ENCODE measurements at regions not wholly inside any gene's neighbourhood (a gene's known extent, or its start where the extent isn't known, plus 50 kb on each side); places are given as distances from the start of the nearest gene placed in this dataset.

GRCh38 chr13:34056733-34057258, 238.8 kb downstream of the RFC3 start:
- Histone ChIP-seq H3K4me1 (ENCODE audit: control insufficient read depth, insufficient read depth, low read length) (no peaks in the 10 kb centered on the region), H3K36me3 (ENCODE audit: control insufficient read depth, insufficient read depth, low read length) (no peaks in the 10 kb centered on the region), H3K9ac (ENCODE audit: low read depth, low read length) (no peak overlapping the region), H3K4me3 (ENCODE audit: low read depth, low read length) (no peak overlapping the region), H3K9me3 (ENCODE audit: control insufficient read depth, insufficient read depth, low read length) (no peaks in the 10 kb centered on the region), H3K27me3 (ENCODE audit: control insufficient read depth, insufficient read depth, low read length) (no peaks in the 10 kb centered on the region)

GRCh38 chr13:34064456-34065205, 246.7 kb downstream of the RFC3 start:
- H3K36me3 ChIP-seq (ENCODE audit: control insufficient read depth, insufficient read depth, low read length) = no peaks in the 10 kb centered on the region
- H3K4me1 ChIP-seq (ENCODE audit: control insufficient read depth, insufficient read depth, low read length) = no peaks in the 10 kb centered on the region
- no peak overlapping the region for H3K9ac ChIP-seq (ENCODE audit: low read depth, low read length)
- H3K27me3 ChIP-seq (ENCODE audit: control insufficient read depth, insufficient read depth, low read length) = no peaks in the 10 kb centered on the region
- H3K9me3 ChIP-seq (ENCODE audit: control insufficient read depth, insufficient read depth, low read length) = no peaks in the 10 kb centered on the region
- no peak overlapping the region for H3K4me3 ChIP-seq (ENCODE audit: low read depth, low read length)

- no peaks in the 10 kb centered on the region for H3K9me3 ChIP-seq (ENCODE audit: control insufficient read depth, insufficient read depth, low read length)
- H3K4me1 ChIP-seq (ENCODE audit: control insufficient read depth, insufficient read depth, low read length) = no peaks in the 10 kb centered on the region
- no peak overlapping the region for H3K9ac ChIP-seq (ENCODE audit: low read depth, low read length)
- H3K36me3 ChIP-seq (ENCODE audit: control insufficient read depth, insufficient read depth, low read length) = no peaks in the 10 kb centered on the region
- no peaks in the 10 kb centered on the region for H3K27me3 ChIP-seq (ENCODE audit: control insufficient read depth, insufficient read depth, low read length)
- H3K4me3 ChIP-seq (ENCODE audit: low read depth, low read length) = no peak overlapping the region
Measured at GRCh38 chr13:34065928-34066327, 248.0 kb downstream of the RFC3 start.

GRCh38 chr13:34066344-34066743, 248.4 kb downstream of the RFC3 start:
- H3K9ac ChIP-seq (ENCODE audit: low read depth, low read length) = no peak overlapping the region

GRCh38 chr13:34070006-34070405, 252.1 kb downstream of the RFC3 start:
- H3K4me1 ChIP-seq (ENCODE audit: control insufficient read depth, insufficient read depth, low read length) = no peaks in the 10 kb centered on the region
- no peaks in the 10 kb centered on the region for H3K36me3 ChIP-seq (ENCODE audit: control insufficient read depth, insufficient read depth, low read length)
- H3K9me3 ChIP-seq (ENCODE audit: control insufficient read depth, insufficient read depth, low read length) = no peaks in the 10 kb centered on the region
- no peaks in the 10 kb centered on the region for H3K27me3 ChIP-seq (ENCODE audit: control insufficient read depth, insufficient read depth, low read length)
- no peak overlapping the region for H3K4me3 ChIP-seq (ENCODE audit: low read depth, low read length)
- no peak overlapping the region for H3K9ac ChIP-seq (ENCODE audit: low read depth, low read length)

More at GRCh38 chr13:34066344-34066743, 248.4 kb downstream of the RFC3 start:
- H3K27me3 ChIP-seq (ENCODE audit: control insufficient read depth, insufficient read depth, low read length) = no peaks in the 10 kb centered on the region
- H3K9me3 ChIP-seq (ENCODE audit: control insufficient read depth, insufficient read depth, low read length) = no peaks in the 10 kb centered on the region
- H3K36me3 ChIP-seq (ENCODE audit: control insufficient read depth, insufficient read depth, low read length) = no peaks in the 10 kb centered on the region
- no peaks in the 10 kb centered on the region for H3K4me1 ChIP-seq (ENCODE audit: control insufficient read depth, insufficient read depth, low read length)
- no peak overlapping the region for H3K4me3 ChIP-seq (ENCODE audit: low read depth, low read length)

- Histone ChIP-seq H3K9ac (ENCODE audit: low read depth, low read length) (no peak overlapping the region), H3K4me3 (ENCODE audit: low read depth, low read length) (no peak overlapping the region), H3K27me3 (ENCODE audit: control insufficient read depth, insufficient read depth, low read length) (no peaks in the 10 kb centered on the region), H3K4me1 (ENCODE audit: control insufficient read depth, insufficient read depth, low read length) (no peaks in the 10 kb centered on the region), H3K36me3 (ENCODE audit: control insufficient read depth, insufficient read depth, low read length) (no peaks in the 10 kb centered on the region), H3K9me3 (ENCODE audit: control insufficient read depth, insufficient read depth, low read length) (no peaks in the 10 kb centered on the region)
Measured at GRCh38 chr13:34070544-34071303, 252.8 kb downstream of the RFC3 start.

GRCh38 chr13:34076319-34076718, 258.4 kb downstream of the RFC3 start:
- Histone ChIP-seq H3K9me3 (ENCODE audit: control insufficient read depth, insufficient read depth, low read length) (no peaks in the 10 kb centered on the region), H3K4me3 (ENCODE audit: low read depth, low read length) (no peak overlapping the region), H3K4me1 (ENCODE audit: control insufficient read depth, insufficient read depth, low read length) (peaks cover 3% of the 10 kb centered on the region), H3K9ac (ENCODE audit: low read depth, low read length) (no peak overlapping the region), H3K36me3 (ENCODE audit: control insufficient read depth, insufficient read depth, low read length) (no peaks in the 10 kb centered on the region), H3K27me3 (ENCODE audit: control insufficient read depth, insufficient read depth, low read length) (no peaks in the 10 kb centered on the region)

GRCh38 chr13:34076943-34077703, 259.2 kb downstream of the RFC3 start:
- Histone ChIP-seq H3K4me1 (ENCODE audit: control insufficient read depth, insufficient read depth, low read length) (peaks cover 3% of the 10 kb centered on the region), H3K27me3 (ENCODE audit: control insufficient read depth, insufficient read depth, low read length) (no peaks in the 10 kb centered on the region), H3K36me3 (ENCODE audit: control insufficient read depth, insufficient read depth, low read length) (no peaks in the 10 kb centered on the region), H3K9me3 (ENCODE audit: control insufficient read depth, insufficient read depth, low read length) (no peaks in the 10 kb centered on the region), H3K9ac (ENCODE audit: low read depth, low read length) (peak overlapping the region; percentile 9), H3K4me3 (ENCODE audit: low read depth, low read length) (no peak overlapping the region)

GRCh38 chr13:34078334-34078999, 260.5 kb downstream of the RFC3 start:
- Histone ChIP-seq H3K4me1 (ENCODE audit: control insufficient read depth, insufficient read depth, low read length) (peaks cover 3% of the 10 kb centered on the region), H3K9me3 (ENCODE audit: control insufficient read depth, insufficient read depth, low read length) (no peaks in the 10 kb centered on the region), H3K4me3 (ENCODE audit: low read depth, low read length) (no peak overlapping the region), H3K36me3 (ENCODE audit: control insufficient read depth, insufficient read depth, low read length) (no peaks in the 10 kb centered on the region), H3K27me3 (ENCODE audit: control insufficient read depth, insufficient read depth, low read length) (no peaks in the 10 kb centered on the region), H3K9ac (ENCODE audit: low read depth, low read length) (no peak overlapping the region)

- no peaks in the 10 kb centered on the region for H3K27me3 ChIP-seq (ENCODE audit: control insufficient read depth, insufficient read depth, low read length)
- no peaks in the 10 kb centered on the region for H3K4me1 ChIP-seq (ENCODE audit: control insufficient read depth, insufficient read depth, low read length)
- no peak overlapping the region for H3K4me3 ChIP-seq (ENCODE audit: low read depth, low read length)
- H3K9me3 ChIP-seq (ENCODE audit: control insufficient read depth, insufficient read depth, low read length) = peaks cover 13% of the 10 kb centered on the region
- H3K9ac ChIP-seq (ENCODE audit: low read depth, low read length) = no peak overlapping the region
- H3K36me3 ChIP-seq (ENCODE audit: control insufficient read depth, insufficient read depth, low read length) = no peaks in the 10 kb centered on the region
Measured at GRCh38 chr13:34085204-34085603, 267.3 kb downstream of the RFC3 start.

- Histone ChIP-seq H3K4me3 (ENCODE audit: low read depth, low read length) (no peak overlapping the region), H3K9ac (ENCODE audit: low read depth, low read length) (no peak overlapping the region), H3K27me3 (ENCODE audit: control insufficient read depth, insufficient read depth, low read length) (no peaks in the 10 kb centered on the region), H3K36me3 (ENCODE audit: control insufficient read depth, insufficient read depth, low read length) (no peaks in the 10 kb centered on the region), H3K9me3 (ENCODE audit: control insufficient read depth, insufficient read depth, low read length) (peaks cover 13% of the 10 kb centered on the region), H3K4me1 (ENCODE audit: control insufficient read depth, insufficient read depth, low read length) (no peaks in the 10 kb centered on the region)
Measured at GRCh38 chr13:34086281-34086680, 268.3 kb downstream of the RFC3 start.
